GM23338 (cell line): ENCODE measurements at regions not wholly inside any gene's neighbourhood (a gene's known extent, or its start where the extent isn't known, plus 50 kb on each side); places are given as distances from the start of the nearest gene placed in this dataset.

Source experiments
- ATAC-seq: fragments of 200-7000 bp; cut with Tn5 transposase; 3 replicates; pipeline ENCODE4 v1.9.1; 2020
- DNase-seq: peaks from one replicate; pipeline ENCODE4 v3.0.0-alpha.2; 2015; ENCODE audit warnings: low spot score
- H2AFZ ChIP-seq: fragments of 200-600 bp; sonication (generic); 2 replicates; pipeline ENCODE4 v1.8.0; 2016; ENCODE audit warnings: antibody characterized with exemption, mild to moderate bottlenecking, moderate library complexity
- H3F3A ChIP-seq: fragments of 200-600 bp; sonication (generic); replicated peaks from 2 replicates; pipeline ENCODE4 v1.8.0; 2017; ENCODE audit warnings: antibody characterized with exemption, mixed run types, low read depth
- H3K27ac ChIP-seq: fragments of 200-600 bp; sonication (generic); 2 replicates; pipeline ENCODE4 v1.6.1; 2016; ENCODE audit warnings: low read depth
- H3K27me3 ChIP-seq: fragments of 200-600 bp; sonication (generic); 2 replicates; pipeline ENCODE4 v1.8.0; 2016; ENCODE audit warnings: mild to moderate bottlenecking, mixed run types, moderate library complexity; ENCODE audit not compliant: insufficient read depth
- H3K36me3 ChIP-seq: fragments of 200-600 bp; sonication (generic); 2 replicates; pipeline ENCODE4 v1.8.0; 2016; ENCODE audit warnings: mild to moderate bottlenecking; ENCODE audit not compliant: insufficient read depth
- H3K4me1 ChIP-seq: fragments of 200-600 bp; sonication (generic); 2 replicates; pipeline ENCODE4 v1.8.0; 2016; ENCODE audit warnings: mild to moderate bottlenecking, moderate library complexity; ENCODE audit not compliant: insufficient read depth
- H3K4me2 ChIP-seq: fragments of 200-600 bp; sonication (generic); 2 replicates; pipeline ENCODE4 v1.7.1; 2017; ENCODE audit warnings: mixed run types
- H3K4me3 ChIP-seq: fragments of 200-600 bp; sonication (generic); 2 replicates; pipeline ENCODE4 v1.6.1; 2016; ENCODE audit warnings: mixed run types
- H3K79me2 ChIP-seq: fragments of 200-600 bp; sonication (generic); replicated peaks from 2 replicates; pipeline ENCODE4 v1.8.0; 2017; ENCODE audit warnings: mild to moderate bottlenecking; ENCODE audit not compliant: insufficient read depth
- H3K9me2 ChIP-seq: fragments of 200-600 bp; sonication (generic); 2 replicates; pipeline ENCODE4 v1.8.0; 2017; ENCODE audit not compliant: insufficient read depth
- H4K20me1 ChIP-seq: fragments of 200-600 bp; sonication (generic); replicated peaks from 2 replicates; pipeline ENCODE4 v1.8.0; 2017; ENCODE audit warnings: mild to moderate bottlenecking; ENCODE audit not compliant: insufficient read depth
- H3K27ac Mint-ChIP-seq: 2 replicates; pipeline ENCODE4 v1.8.0; 2020; ENCODE audit warnings: inconsistent platforms, mild to moderate bottlenecking, moderate library complexity, mixed read lengths
- H3K27me3 Mint-ChIP-seq: 3 replicates; pipeline ENCODE4 v1.8.0; 2022; ENCODE audit warnings: low read depth, mild to moderate bottlenecking, moderate library complexity, mixed read lengths, inconsistent platforms; ENCODE audit not compliant: insufficient read depth, poor library complexity
- H3K36me3 Mint-ChIP-seq: 3 replicates; pipeline ENCODE4 v1.8.0; 2021; ENCODE audit warnings: low read depth, mild to moderate bottlenecking, inconsistent platforms, moderate library complexity, mixed read lengths
- H3K4me1 Mint-ChIP-seq: 3 replicates; pipeline ENCODE4 v1.8.0; 2020; ENCODE audit warnings: mild to moderate bottlenecking, inconsistent platforms, mixed read lengths
- H3K4me3 Mint-ChIP-seq: 3 replicates; pipeline ENCODE4 v1.8.0; 2021; ENCODE audit warnings: moderate library complexity, mild to moderate bottlenecking, inconsistent platforms, mixed read lengths
- H3K9me3 Mint-ChIP-seq: 3 replicates; pipeline ENCODE4 v1.8.0; 2020; ENCODE audit warnings: moderate library complexity, mild to moderate bottlenecking, inconsistent platforms, mixed read lengths
- EZH2 ChIP-seq: fragments of 200-600 bp; sonication (generic); IDR thresholded peaks from one replicate; pipeline ENCODE4 v1.8.0; 2017; ENCODE audit warnings: antibody characterized with exemption, mild to moderate bottlenecking, low read depth; ENCODE audit not compliant: unreplicated experiment
- EZH2phosphoT487 ChIP-seq: fragments of 200-600 bp; sonication (generic); IDR thresholded peaks from one replicate; pipeline ENCODE4 v1.8.1; 2018; ENCODE audit warnings: antibody characterized with exemption; ENCODE audit not compliant: unreplicated experiment
- JUNB ChIP-seq: IDR thresholded peaks from one replicate; pipeline ENCODE4 v1.6.1; 2016; ENCODE audit warnings: antibody characterized with exemption; ENCODE audit not compliant: unreplicated experiment
- POLR2AphosphoS5 ChIP-seq: IDR thresholded peaks from 2 replicates; pipeline ENCODE4 v1.6.1; 2016; ENCODE audit warnings: antibody characterized with exemption, low read depth
- STAT1 ChIP-seq: IDR thresholded peaks from one replicate; pipeline ENCODE4 v1.6.1; 2016; ENCODE audit warnings: antibody characterized with exemption; ENCODE audit not compliant: unreplicated experiment
- ZNF331 ChIP-seq: fragments of 250-450 bp; sonication (Bioruptor Pico); IDR thresholded peaks from 2 replicates; pipeline ENCODE4 v1.5.0; 2020; ENCODE audit warnings: low read depth, mild to moderate bottlenecking, moderate library complexity
- TF ChIP-seq, protein P1 (sequence below): fragments of 250-450 bp; sonication (Bioruptor Pico); IDR thresholded peaks from 2 replicates; pipeline ENCODE4 v1.5.0; 2020; ENCODE audit warnings: mild to moderate bottlenecking, moderate library complexity
- TF ChIP-seq, protein P2 (sequence below): IDR thresholded peaks from 2 replicates; pipeline ENCODE4 v1.6.1; 2016; ENCODE audit warnings: antibody characterized with exemption

DNA sequence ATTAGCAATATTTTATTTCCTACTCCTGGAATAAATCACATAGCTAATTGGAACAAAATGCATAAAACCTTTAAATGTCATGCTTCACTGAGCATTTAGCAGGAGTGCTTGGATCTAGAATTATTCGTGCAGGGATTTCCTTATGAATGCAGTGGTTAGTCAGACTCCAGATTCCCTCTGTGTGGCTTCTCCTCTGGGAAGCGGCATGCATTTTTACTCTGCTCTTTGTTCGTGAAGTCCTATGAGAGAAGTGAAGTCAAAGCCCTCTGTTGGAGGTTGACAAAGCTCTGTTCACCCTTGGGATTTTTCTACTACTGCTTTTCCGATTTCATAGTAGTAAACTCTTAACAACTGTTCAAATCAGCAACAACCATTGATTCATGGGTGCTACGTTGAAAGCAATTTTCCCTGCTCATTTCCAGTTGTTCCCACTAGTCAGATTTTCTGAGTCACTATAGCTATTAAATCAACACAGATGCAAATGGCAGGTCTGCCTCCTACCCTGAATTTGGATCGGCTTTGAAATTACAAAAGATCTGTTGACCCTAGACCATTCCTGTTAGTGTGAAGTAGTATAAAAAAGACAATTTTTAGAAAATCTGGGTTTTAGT lies 461.7 kb downstream of the STK39 start:
- no peak overlapping the region for H3K4me3 ChIP-seq
- no peaks in the 10 kb centered on the region for H3K27me3 ChIP-seq
- H3K27me3 Mint-ChIP-seq, result no peaks in the 10 kb centered on the region
- ATAC-seq, result peak; percentile 66
- H3K27ac Mint-ChIP-seq, result peak overlapping the region; percentile 88
- TF ChIP-seq EZH2, result no peak
- TF ChIP-seq, protein P1, sequence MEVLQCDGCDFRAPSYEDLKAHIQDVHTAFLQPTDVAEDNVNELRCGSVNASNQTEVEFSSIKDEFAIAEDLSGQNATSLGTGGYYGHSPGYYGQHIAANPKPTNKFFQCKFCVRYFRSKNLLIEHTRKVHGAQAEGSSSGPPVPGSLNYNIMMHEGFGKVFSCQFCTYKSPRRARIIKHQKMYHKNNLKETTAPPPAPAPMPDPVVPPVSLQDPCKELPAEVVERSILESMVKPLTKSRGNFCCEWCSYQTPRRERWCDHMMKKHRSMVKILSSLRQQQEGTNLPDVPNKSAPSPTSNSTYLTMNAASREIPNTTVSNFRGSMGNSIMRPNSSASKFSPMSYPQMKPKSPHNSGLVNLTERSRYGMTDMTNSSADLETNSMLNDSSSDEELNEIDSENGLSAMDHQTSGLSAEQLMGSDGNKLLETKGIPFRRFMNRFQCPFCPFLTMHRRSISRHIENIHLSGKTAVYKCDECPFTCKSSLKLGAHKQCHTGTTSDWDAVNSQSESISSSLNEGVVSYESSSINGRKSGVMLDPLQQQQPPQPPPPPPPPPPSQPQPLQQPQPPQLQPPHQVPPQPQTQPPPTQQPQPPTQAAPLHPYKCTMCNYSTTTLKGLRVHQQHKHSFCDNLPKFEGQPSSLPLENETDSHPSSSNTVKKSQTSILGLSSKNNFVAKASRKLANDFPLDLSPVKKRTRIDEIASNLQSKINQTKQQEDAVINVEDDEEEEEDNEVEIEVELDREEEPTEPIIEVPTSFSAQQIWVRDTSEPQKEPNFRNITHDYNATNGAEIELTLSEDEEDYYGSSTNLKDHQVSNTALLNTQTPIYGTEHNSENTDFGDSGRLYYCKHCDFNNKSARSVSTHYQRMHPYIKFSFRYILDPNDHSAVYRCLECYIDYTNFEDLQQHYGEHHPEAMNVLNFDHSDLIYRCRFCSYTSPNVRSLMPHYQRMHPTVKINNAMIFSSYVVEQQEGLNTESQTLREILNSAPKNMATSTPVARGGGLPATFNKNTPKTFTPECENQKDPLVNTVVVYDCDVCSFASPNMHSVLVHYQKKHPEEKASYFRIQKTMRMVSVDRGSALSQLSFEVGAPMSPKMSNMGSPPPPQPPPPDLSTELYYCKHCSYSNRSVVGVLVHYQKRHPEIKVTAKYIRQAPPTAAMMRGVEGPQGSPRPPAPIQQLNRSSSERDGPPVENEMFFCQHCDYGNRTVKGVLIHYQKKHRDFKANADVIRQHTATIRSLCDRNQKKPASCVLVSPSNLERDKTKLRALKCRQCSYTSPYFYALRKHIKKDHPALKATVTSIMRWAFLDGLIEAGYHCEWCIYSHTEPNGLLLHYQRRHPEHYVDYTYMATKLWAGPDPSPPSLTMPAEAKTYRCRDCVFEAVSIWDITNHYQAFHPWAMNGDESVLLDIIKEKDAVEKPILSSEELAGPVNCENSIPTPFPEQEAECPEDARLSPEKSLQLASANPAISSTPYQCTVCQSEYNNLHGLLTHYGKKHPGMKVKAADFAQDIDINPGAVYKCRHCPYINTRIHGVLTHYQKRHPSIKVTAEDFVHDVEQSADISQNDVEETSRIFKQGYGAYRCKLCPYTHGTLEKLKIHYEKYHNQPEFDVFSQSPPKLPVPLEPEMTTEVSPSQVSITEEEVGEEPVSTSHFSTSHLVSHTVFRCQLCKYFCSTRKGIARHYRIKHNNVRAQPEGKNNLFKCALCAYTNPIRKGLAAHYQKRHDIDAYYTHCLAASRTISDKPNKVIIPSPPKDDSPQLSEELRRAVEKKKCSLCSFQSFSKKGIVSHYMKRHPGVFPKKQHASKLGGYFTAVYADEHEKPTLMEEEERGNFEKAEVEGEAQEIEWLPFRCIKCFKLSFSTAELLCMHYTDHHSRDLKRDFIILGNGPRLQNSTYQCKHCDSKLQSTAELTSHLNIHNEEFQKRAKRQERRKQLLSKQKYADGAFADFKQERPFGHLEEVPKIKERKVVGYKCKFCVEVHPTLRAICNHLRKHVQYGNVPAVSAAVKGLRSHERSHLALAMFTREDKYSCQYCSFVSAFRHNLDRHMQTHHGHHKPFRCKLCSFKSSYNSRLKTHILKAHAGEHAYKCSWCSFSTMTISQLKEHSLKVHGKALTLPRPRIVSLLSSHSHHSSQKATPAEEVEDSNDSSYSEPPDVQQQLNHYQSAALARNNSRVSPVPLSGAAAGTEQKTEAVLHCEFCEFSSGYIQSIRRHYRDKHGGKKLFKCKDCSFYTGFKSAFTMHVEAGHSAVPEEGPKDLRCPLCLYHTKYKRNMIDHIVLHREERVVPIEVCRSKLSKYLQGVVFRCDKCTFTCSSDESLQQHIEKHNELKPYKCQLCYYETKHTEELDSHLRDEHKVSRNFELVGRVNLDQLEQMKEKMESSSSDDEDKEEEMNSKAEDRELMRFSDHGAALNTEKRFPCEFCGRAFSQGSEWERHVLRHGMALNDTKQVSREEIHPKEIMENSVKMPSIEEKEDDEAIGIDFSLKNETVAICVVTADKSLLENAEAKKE (CRISPR knock-in tag), result peak; percentile 71; the same call in 1 of the 2 replicates
- no peak overlapping the region for H2AFZ ChIP-seq
- H3K36me3 ChIP-seq, result no peaks in the 10 kb centered on the region
- DNase-seq, result peak; percentile 27
- no peaks in the 10 kb centered on the region for H3K79me2 ChIP-seq
- no peaks in the 10 kb centered on the region for H3K9me3 Mint-ChIP-seq
- H4K20me1 ChIP-seq, result no peaks in the 10 kb centered on the region
- no peak overlapping the region for H3K4me3 Mint-ChIP-seq
- no peaks in the 10 kb centered on the region; the same call in 1 of the 2 replicates for H3K9me2 ChIP-seq
- H3K4me1 ChIP-seq, result peaks cover 36% of the 10 kb centered on the region
- H3K4me2 ChIP-seq, result peak overlapping the region; percentile 31
- H3K27ac ChIP-seq, result peak overlapping the region; percentile 6; the same call in 1 of the 2 replicates
- H3F3A ChIP-seq, result no peaks in the 10 kb centered on the region
- no peaks in the 10 kb centered on the region for H3K36me3 Mint-ChIP-seq
- H3K4me1 Mint-ChIP-seq, result peaks cover 38% of the 10 kb centered on the region

DNA sequence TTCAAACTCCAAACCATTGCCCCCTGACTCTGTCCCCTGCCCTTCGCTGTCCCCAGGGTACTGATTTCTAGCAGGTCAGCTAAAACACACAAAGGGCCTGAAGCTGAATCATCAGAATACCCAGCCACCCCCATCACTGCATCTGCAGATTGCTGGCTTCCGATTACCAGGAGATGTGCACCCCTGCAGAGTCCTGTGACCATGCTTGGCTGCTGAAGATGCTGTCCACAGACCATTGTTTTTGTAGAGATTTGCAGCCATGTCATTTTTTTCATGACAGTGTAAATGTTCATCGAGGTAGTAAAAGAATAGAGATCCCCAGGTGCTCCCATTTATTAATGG lies 463.3 kb downstream of the STK39 start:
- Histone ChIP-seq H3F3A (no peaks in the 10 kb centered on the region), H3K27me3 (no peaks in the 10 kb centered on the region), H3K4me3 (no peak overlapping the region), H3K4me1 (peaks cover 36% of the 10 kb centered on the region), H3K4me2 (no peak overlapping the region), H4K20me1 (no peaks in the 10 kb centered on the region), H2AFZ (no peak overlapping the region), H3K79me2 (no peaks in the 10 kb centered on the region), H3K36me3 (no peaks in the 10 kb centered on the region), H3K27ac (no peak overlapping the region), H3K9me2 (no peaks in the 10 kb centered on the region; the same call in 1 of the 2 replicates)
- ATAC-seq, result peak; percentile 22
- H3K4me1 Mint-ChIP-seq, result peaks cover 38% of the 10 kb centered on the region
- H3K9me3 Mint-ChIP-seq, result no peaks in the 10 kb centered on the region
- no peak overlapping the region for H3K4me3 Mint-ChIP-seq
- H3K27ac Mint-ChIP-seq, result peak overlapping the region; percentile 43
- no peaks in the 10 kb centered on the region for H3K27me3 Mint-ChIP-seq
- DNase-seq, result no peak
- TF ChIP-seq POLR2AphosphoS5 (no peak), ZNF331 (CRISPR knock-in tag) (no peak), EZH2phosphoT487 (no peak), STAT1 (no peak), JUNB (no peak)
- TF ChIP-seq, protein P2, sequence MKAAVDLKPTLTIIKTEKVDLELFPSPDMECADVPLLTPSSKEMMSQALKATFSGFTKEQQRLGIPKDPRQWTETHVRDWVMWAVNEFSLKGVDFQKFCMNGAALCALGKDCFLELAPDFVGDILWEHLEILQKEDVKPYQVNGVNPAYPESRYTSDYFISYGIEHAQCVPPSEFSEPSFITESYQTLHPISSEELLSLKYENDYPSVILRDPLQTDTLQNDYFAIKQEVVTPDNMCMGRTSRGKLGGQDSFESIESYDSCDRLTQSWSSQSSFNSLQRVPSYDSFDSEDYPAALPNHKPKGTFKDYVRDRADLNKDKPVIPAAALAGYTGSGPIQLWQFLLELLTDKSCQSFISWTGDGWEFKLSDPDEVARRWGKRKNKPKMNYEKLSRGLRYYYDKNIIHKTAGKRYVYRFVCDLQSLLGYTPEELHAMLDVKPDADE, result no peak
- H3K36me3 Mint-ChIP-seq, result no peaks in the 10 kb centered on the region
